HepG2 (cell line): ENCODE measurements at regions not wholly inside any gene's neighbourhood (a gene's known extent, or its start where the extent isn't known, plus 50 kb on each side); places are given as distances from the start of the nearest gene placed in this dataset.

Source experiments
- ATAC-seq: fragments of 200-7000 bp; cut with Tn5 transposase; 3 replicates; pipeline ENCODE4 v1.9.1; 2020; ENCODE audit warnings: mild to moderate bottlenecking, moderate library complexity
- BruUV-seq: library from RNA; stranded (reverse); fragments of 400-500 nt; replicated peaks from 2 replicates; lab custom pipeline; 2021; lab: Mats Ljungman, UMichigan
- CTCF ChIA-PET: fragments of 300-600 bp; formaldehyde crosslinking; extraction: SDS; loops from one replicate; lab custom pipeline; 2021; ENCODE audit warnings: low total read pairs, inconsistent platforms, low intra/inter-chr PET ratio; lab: Yijun Ruan, JAX
- POLR2A ChIA-PET: fragments of 350-600 bp; sonication (Branson Sonifier 250); formaldehyde crosslinking; loops from one replicate; lab custom pipeline; 2020; ENCODE audit warnings: antibody characterized with exemption, inconsistent platforms; lab: Yijun Ruan, JAX
- DNase-seq: peaks from one replicate; pipeline ENCODE4 v3.0.0-alpha.2; 2015; ENCODE audit warnings: low spot score
- FAIRE-seq: peaks from 3 replicates; lab custom pipeline; 2011; peaks lifted over from hg19 to GRCh38; lab: Jason Lieb, UNC
- H2AFZ ChIP-seq: one replicate; pipeline ENCODE4 v1.6.1; 2011; ENCODE audit warnings: low read length, inconsistent platforms
- H3K27ac ChIP-seq: fragments of 300-600 bp; 3 replicates; pipeline ENCODE4 v1.8.0; 2011; ENCODE audit warnings: mixed run types, mild to moderate bottlenecking, mixed read lengths, low read length, inconsistent platforms; ENCODE audit not compliant: insufficient read depth; ENCODE audit errors: extremely low read length
- H3K27me3 ChIP-seq, 2 experiments: fragments of 200-600 bp in 1 of 2; 2 replicates in 1 of 2; 3 replicates in 1 of 2; pipeline versions ENCODE4 v1.6.0 to v1.8.0; 2011; ENCODE audit warnings: low read length in 2 of 2, mild to moderate bottlenecking in 2 of 2, moderate library complexity in 2 of 2, inconsistent platforms in 1 of 2; ENCODE audit not compliant: insufficient read depth in 2 of 2, control insufficient read depth in 1 of 2
- H3K36me3 ChIP-seq, 2 experiments: fragments of 200-600 bp in 1 of 2; replicated peaks in 1 of 2; 2 replicates in 1 of 2; 3 replicates in 1 of 2; pipeline versions ENCODE4 v1.5.1 to v1.8.0; 2011; ENCODE audit warnings: low read length in 2 of 2, inconsistent platforms in 1 of 2; ENCODE audit not compliant: insufficient read depth in 2 of 2, control insufficient read depth in 1 of 2
- H3K4me1 ChIP-seq: 2 replicates; pipeline ENCODE4 v1.5.1; 2012; ENCODE audit warnings: low read length, inconsistent platforms; ENCODE audit not compliant: insufficient read depth
- H3K4me2 ChIP-seq: 2 replicates; pipeline ENCODE4 v1.6.0; 2011; ENCODE audit warnings: low read depth, low read length, inconsistent platforms
- H3K4me3 ChIP-seq, 3 experiments: fragments of 200-600 bp in 1 of 3; sonication (generic), shearing (Covaris generic) in 1 of 3; replicated peaks in 1 of 3; 2 replicates each; pipeline ENCODE4 v1.5.1; 2011 to 2016; ENCODE audit warnings: low read length in 3 of 3, inconsistent platforms in 2 of 3, low read depth in 2 of 3, mild to moderate bottlenecking in 2 of 3, control low read depth in 1 of 3, mixed read lengths in 1 of 3; ENCODE audit not compliant: insufficient read depth in 1 of 3
- H3K79me2 ChIP-seq: one replicate; pipeline ENCODE4 v1.6.1; 2011; ENCODE audit warnings: low read length, inconsistent platforms; ENCODE audit not compliant: insufficient read depth
- H3K9ac ChIP-seq: 2 replicates; pipeline ENCODE4 v1.6.0; 2011; ENCODE audit warnings: mild to moderate bottlenecking, low read depth, low read length, inconsistent platforms; ENCODE audit not compliant: insufficient read depth
- H3K9me3 ChIP-seq: 2 replicates; pipeline ENCODE4 v1.5.1; 2012; ENCODE audit warnings: mild to moderate bottlenecking, low read length
- H4K20me1 ChIP-seq: 2 replicates; pipeline ENCODE4 v1.6.0; 2011; ENCODE audit warnings: inconsistent platforms, mild to moderate bottlenecking, low read length, moderate library complexity; ENCODE audit not compliant: insufficient read depth
- AKNA ChIP-seq: sonication (generic); formaldehyde crosslinking; IDR thresholded peaks from 2 replicates; pipeline ENCODE4 v1.4.0; 2020; ENCODE audit warnings: missing genetic modification reagents, borderline replicate concordance
- CBX5 ChIP-seq: sonication (generic); formaldehyde crosslinking; IDR thresholded peaks from 2 replicates; pipeline ENCODE4 v1.4.0; 2020; ENCODE audit warnings: missing genetic modification reagents, borderline replicate concordance
- CERS6 ChIP-seq: sonication (generic); formaldehyde crosslinking; IDR thresholded peaks from 2 replicates; pipeline ENCODE4 v1.5.0; 2020; ENCODE audit warnings: missing genetic modification reagents
- ELK4 ChIP-seq: sonication (generic); formaldehyde crosslinking; IDR thresholded peaks from 2 replicates; pipeline ENCODE4 v1.9.0; 2021; ENCODE audit warnings: missing genetic modification reagents, borderline replicate concordance
- FOXC1 ChIP-seq: sonication (generic); formaldehyde crosslinking; IDR thresholded peaks from 2 replicates; pipeline ENCODE4 v1.8.0; 2022; ENCODE audit warnings: mild to moderate bottlenecking, missing genetic modification reagents, borderline replicate concordance
- KDM6A ChIP-seq: IDR thresholded peaks from 2 replicates; pipeline ENCODE4 v1.6.1; 2016; ENCODE audit warnings: low read depth
- NFKB2 ChIP-seq: sonication (generic); formaldehyde crosslinking; IDR thresholded peaks from 2 replicates; pipeline ENCODE4 v1.4.0; 2020; ENCODE audit warnings: missing genetic modification reagents, borderline replicate concordance
- PBX3 ChIP-seq: sonication (generic); formaldehyde crosslinking; IDR thresholded peaks from 2 replicates; pipeline ENCODE4 v1.8.1; 2023; ENCODE audit warnings: missing genetic modification reagents, inconsistent platforms, borderline replicate concordance
- RBM22 ChIP-seq: fragments of 200-400 bp; formaldehyde crosslinking; optimal IDR thresholded peaks from 2 replicates; pipeline ENCODE3; 2017; ENCODE audit warnings: mild to moderate bottlenecking, low read length, moderate library complexity
- SATB2 ChIP-seq: sonication (generic); formaldehyde crosslinking; IDR thresholded peaks from 2 replicates; pipeline ENCODE4 v1.5.0; 2020; ENCODE audit warnings: missing genetic modification reagents
- ZNF576 ChIP-seq: sonication (generic); formaldehyde crosslinking; IDR thresholded peaks from 2 replicates; pipeline ENCODE4 v1.4.0; 2020; ENCODE audit warnings: mild to moderate bottlenecking, missing genetic modification reagents
- ZNF619 ChIP-seq: sonication (generic); formaldehyde crosslinking; IDR thresholded peaks from 2 replicates; pipeline ENCODE4 v1.4.0; 2020; ENCODE audit warnings: mild to moderate bottlenecking, missing genetic modification reagents
- ZNF703 ChIP-seq: sonication (generic); formaldehyde crosslinking; IDR thresholded peaks from 2 replicates; pipeline ENCODE4 v1.5.1; 2020; ENCODE audit warnings: missing genetic modification reagents, mild to moderate bottlenecking, moderate library complexity, borderline replicate concordance
- ZNF747 ChIP-seq: sonication (generic); formaldehyde crosslinking; IDR thresholded peaks from 2 replicates; pipeline ENCODE4 v1.8.1; 2023; ENCODE audit warnings: missing genetic modification reagents, mild to moderate bottlenecking, borderline replicate concordance
- WGBS: methylation state at CpG from one replicate; pipeline ENCODE4 v1.1.6; 2017; ENCODE audit warnings: low lambda C conversion rate; 5-methylcytosine and 5-hydroxymethylcytosine counted together
- in situ Hi-C: cut with HindIII; loops from 2 replicates; pipeline ENCODE4 v1.10.0; 2017; ENCODE audit warnings: low pct_unique_long_range_greater_than_20kb; ENCODE audit not compliant: extremely low pct_ligation_motif_present
- intact Hi-C: fragments of 100-400 bp; cut with micrococcal nuclease; formaldehyde crosslinking; loops from one replicate; pipeline ENCODE4 v1.10.0; 2022; ENCODE audit not compliant: unreplicated experiment

- in situ Hi-C loops = no loop called here
- WGBS = 28% methylated on average over 2 of the region's 2 CpGs
- ATAC-seq (no peak), FAIRE-seq (no peak), DNase-seq (no peak)
- Histone ChIP-seq H3K36me3 (no peaks in the 10 kb centered on the region), H3K79me2 (no peaks in the 10 kb centered on the region), H4K20me1 (no peaks in the 10 kb centered on the region), H3K27me3 (no peaks in the 10 kb centered on the region; a peak in 1 of 5 replicates), H2AFZ (no peak overlapping the region), H3K9me3 (no peaks in the 10 kb centered on the region), H3K4me1 (no peaks in the 10 kb centered on the region), H3K27ac (no peak overlapping the region), H3K4me2 (no peak overlapping the region), H3K4me3 (no peak overlapping the region), H3K9ac (no peak overlapping the region)
- no TSS peak for BruUV-seq
- CTCF ChIA-PET = no interaction called here
- TF ChIP-seq ZNF619 (CRISPR knock-in tag) (no peak), CBX5 (CRISPR knock-in tag) (no peak), FOXC1 (no peak), ZNF747 (CRISPR knock-in tag) (no peak), RBM22 (no peak), ELK4 (no peak), NFKB2 (CRISPR knock-in tag) (no peak), ZNF703 (no peak), CERS6 (no peak), KDM6A (CRISPR knock-in tag) (no peak), ZNF576 (no peak), SATB2 (CRISPR knock-in tag) (no peak), PBX3 (CRISPR knock-in tag) (no peak), AKNA (CRISPR knock-in tag) (no peak)
- intact Hi-C loops = no loop called here
- POLR2A ChIA-PET = no interaction called here
Observed at GRCh38 chr11:27907530-27907929, 200.4 kb downstream of the KIF18A start.
